ENCODE measurements at regions not wholly inside any gene's neighbourhood (a gene's known extent, or its start where the extent isn't known, plus 50 kb on each side); places are given as distances from the start of the nearest gene placed in this dataset.

DNA sequence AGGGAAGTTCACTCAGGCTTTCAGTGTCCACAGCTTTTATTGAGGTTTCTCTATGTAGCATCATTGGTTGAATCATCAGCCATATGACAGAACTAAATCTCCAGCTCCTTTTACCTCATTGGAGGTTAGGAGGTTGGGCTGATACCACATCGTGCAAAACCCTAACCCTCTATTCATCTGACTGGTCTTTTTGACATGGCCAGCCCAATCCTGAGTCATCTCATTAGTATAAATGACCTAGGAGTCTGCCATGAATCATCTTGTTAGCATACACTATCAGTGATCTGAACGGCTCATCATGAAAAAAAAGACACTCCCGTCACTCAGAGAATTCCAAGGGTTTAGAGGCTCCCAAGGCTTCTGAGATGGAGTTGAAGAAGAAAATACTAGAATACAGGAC, 669.8 kb upstream of the POT1 start:
- H3K36me3 ChIP-seq: no peaks in the 10 kb centered on the region
- no peak for DNase-seq
- no peaks in the 10 kb centered on the region for H3K27me3 ChIP-seq
- no peaks in the 10 kb centered on the region for H3K4me1 ChIP-seq
- intact Hi-C loops (cut with DNase I; ENCODE audit: low total_unique reads): no loop called here
- no peaks in the 10 kb centered on the region for H3K9me3 ChIP-seq
- H3K4me3 ChIP-seq: no peak overlapping the region
- H3K27ac ChIP-seq: no peak overlapping the region
- TF ChIP-seq, protein P1, sequence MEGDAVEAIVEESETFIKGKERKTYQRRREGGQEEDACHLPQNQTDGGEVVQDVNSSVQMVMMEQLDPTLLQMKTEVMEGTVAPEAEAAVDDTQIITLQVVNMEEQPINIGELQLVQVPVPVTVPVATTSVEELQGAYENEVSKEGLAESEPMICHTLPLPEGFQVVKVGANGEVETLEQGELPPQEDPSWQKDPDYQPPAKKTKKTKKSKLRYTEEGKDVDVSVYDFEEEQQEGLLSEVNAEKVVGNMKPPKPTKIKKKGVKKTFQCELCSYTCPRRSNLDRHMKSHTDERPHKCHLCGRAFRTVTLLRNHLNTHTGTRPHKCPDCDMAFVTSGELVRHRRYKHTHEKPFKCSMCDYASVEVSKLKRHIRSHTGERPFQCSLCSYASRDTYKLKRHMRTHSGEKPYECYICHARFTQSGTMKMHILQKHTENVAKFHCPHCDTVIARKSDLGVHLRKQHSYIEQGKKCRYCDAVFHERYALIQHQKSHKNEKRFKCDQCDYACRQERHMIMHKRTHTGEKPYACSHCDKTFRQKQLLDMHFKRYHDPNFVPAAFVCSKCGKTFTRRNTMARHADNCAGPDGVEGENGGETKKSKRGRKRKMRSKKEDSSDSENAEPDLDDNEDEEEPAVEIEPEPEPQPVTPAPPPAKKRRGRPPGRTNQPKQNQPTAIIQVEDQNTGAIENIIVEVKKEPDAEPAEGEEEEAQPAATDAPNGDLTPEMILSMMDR (IDR thresholded peaks at IDR 0.05): no peak

DNA sequence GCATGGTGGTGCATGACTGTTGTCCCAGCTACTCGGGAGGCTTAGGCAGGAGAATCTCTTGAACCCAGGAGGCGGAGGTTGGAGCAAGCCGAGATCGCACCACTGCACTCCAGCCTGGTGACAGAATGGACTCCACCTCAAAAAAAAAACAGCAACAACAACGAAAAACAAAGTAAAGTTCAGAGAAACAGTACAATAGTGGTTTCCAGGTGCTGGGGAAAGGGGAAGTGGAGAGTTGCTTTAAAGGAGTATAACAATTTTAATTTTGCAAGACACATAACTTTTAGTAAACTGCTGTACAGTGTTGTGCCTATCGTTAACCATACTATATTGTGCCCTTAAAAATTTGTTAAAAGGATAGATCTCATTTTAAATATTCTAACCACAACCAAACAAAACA, 662.7 kb upstream of the POT1 start:
- TF ChIP-seq, protein P1 (IDR thresholded peaks at IDR 0.05): no peak
- intact Hi-C loops (cut with DNase I; ENCODE audit: low total_unique reads): no loop called here

DNA sequence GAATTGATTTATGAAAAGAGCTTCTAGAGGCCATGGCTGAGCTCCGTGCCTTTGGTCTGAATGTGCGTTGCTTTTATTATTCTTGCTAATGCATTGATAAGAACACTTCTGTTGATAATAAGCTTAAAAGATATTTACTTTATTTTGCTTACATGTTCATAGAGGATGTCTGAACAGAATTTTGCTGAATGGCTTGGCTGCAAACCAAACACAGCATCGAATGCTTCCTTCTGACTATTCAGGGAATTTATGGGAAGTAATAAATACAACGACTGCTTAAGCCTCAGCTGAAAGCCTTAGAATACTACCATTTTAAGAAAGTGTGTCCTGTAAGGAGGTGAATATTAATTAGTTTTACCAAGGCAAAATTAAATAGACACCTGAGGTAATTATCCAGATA, 643.5 kb upstream of the POT1 start:
- intact Hi-C loops (cut with DNase I; ENCODE audit: low total_unique reads): no loop called here
- no peaks in the 10 kb centered on the region for H3K9me3 ChIP-seq
- no peak for DNase-seq
- TF ChIP-seq, protein P1 (IDR thresholded peaks at IDR 0.05): no peak
- H3K27ac ChIP-seq: no peak overlapping the region
- no peaks in the 10 kb centered on the region for H3K4me1 ChIP-seq
- H3K27me3 ChIP-seq: no peaks in the 10 kb centered on the region
- no peak overlapping the region for H3K4me3 ChIP-seq
- no peaks in the 10 kb centered on the region for H3K36me3 ChIP-seq

More for the DNA sequence above, 662.7 kb upstream of the POT1 start:
- H3K9me3 ChIP-seq: no peaks in the 10 kb centered on the region
- H3K4me1 ChIP-seq: no peaks in the 10 kb centered on the region
- H3K27me3 ChIP-seq: no peaks in the 10 kb centered on the region
- no peak overlapping the region for H3K27ac ChIP-seq
- no peaks in the 10 kb centered on the region for H3K36me3 ChIP-seq
- no peak overlapping the region for H3K4me3 ChIP-seq
- DNase-seq: no peak

DNA sequence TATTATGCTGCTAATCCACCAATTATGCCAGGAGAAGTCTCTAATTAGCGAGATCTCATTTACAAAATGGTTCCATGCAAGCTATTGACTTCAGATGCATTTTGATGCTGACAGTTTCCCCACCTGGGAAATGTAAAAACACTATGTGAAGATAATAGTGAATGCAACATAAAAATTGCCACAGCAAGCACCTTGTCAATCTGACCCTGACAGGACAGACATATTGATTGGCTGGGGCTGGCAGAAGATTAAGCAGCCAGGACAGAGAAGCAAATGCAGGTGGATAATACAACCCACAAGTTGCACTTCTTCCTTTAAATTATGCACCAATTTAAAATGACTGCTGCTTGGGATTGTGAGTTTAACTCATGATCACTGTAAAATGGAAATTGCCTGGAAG, 642.8 kb upstream of the POT1 start:
- no peaks in the 10 kb centered on the region for H3K4me1 ChIP-seq
- no peak overlapping the region for H3K4me3 ChIP-seq
- no peaks in the 10 kb centered on the region for H3K9me3 ChIP-seq
- intact Hi-C loops (cut with DNase I; ENCODE audit: low total_unique reads): no loop called here
- DNase-seq: no peak
- no peaks in the 10 kb centered on the region for H3K27me3 ChIP-seq
- TF ChIP-seq, protein P1 (IDR thresholded peaks at IDR 0.05): no peak
- no peak overlapping the region for H3K27ac ChIP-seq
- no peaks in the 10 kb centered on the region for H3K36me3 ChIP-seq

DNA sequence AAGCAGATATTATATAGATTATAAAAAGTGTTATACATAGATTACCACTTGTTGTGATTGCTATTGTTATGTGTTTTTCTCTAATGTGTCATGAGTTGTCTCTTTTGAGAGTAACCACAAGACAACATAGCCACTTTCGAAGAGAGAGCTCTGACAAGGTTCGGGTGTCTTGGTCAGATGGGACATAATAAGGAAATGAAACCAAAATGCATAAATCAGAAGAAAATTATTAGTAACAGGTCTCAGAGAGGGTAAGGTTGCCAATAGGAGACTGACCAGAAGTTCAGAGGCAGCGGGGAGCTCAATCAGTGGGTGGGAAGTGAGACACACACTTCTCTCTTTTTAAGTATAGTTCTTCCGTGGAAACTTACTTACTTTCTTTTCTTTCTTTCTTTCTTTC, 639.2 kb upstream of the POT1 start:
- no peaks in the 10 kb centered on the region for H3K27me3 ChIP-seq
- TF ChIP-seq, protein P1 (IDR thresholded peaks at IDR 0.05): no peak
- intact Hi-C loops (cut with DNase I; ENCODE audit: low total_unique reads): no loop called here
- no peaks in the 10 kb centered on the region for H3K4me1 ChIP-seq
- no peaks in the 10 kb centered on the region for H3K36me3 ChIP-seq
- DNase-seq: no peak
- H3K4me3 ChIP-seq: no peak overlapping the region
- H3K9me3 ChIP-seq: no peaks in the 10 kb centered on the region
- H3K27ac ChIP-seq: no peak overlapping the region

DNA sequence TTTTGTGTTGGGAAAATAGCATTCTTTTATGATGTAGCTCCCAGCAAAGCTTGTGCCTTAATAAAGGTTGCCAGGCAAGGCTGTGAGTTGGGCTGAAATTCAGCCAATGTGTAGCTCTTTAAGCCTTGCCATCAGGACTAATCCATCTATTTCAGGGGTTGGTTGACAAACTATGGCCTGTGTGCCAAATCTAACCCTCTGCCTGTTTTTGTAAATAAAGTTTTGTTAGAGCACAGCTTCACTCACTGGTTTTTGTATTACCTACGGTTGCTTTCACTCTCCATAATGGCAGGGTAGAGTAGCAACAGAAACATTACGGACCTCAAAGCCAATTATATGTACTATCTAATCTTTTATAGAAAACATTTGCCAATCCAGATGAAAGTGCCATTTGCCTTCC, 638.1 kb upstream of the POT1 start:
- TF ChIP-seq, protein P1 (IDR thresholded peaks at IDR 0.05): no peak
- no peak overlapping the region for H3K4me3 ChIP-seq
- no peaks in the 10 kb centered on the region for H3K4me1 ChIP-seq
- H3K9me3 ChIP-seq: no peaks in the 10 kb centered on the region
- no peaks in the 10 kb centered on the region for H3K36me3 ChIP-seq
- no peaks in the 10 kb centered on the region for H3K27me3 ChIP-seq
- intact Hi-C loops (cut with DNase I; ENCODE audit: low total_unique reads): no loop called here
- DNase-seq: no peak
- H3K27ac ChIP-seq: no peak overlapping the region
